Fibroblast of skin of right biceps (primary cell): ENCODE measurements at regions not wholly inside any gene's neighbourhood (a gene's known extent, or its start where the extent isn't known, plus 50 kb on each side); places are given as distances from the start of the nearest gene placed in this dataset.

Source experiments
- DNase-seq: peaks from one replicate; pipeline ENCODE4 v3.0.0-alpha.2; 2013

DNA sequence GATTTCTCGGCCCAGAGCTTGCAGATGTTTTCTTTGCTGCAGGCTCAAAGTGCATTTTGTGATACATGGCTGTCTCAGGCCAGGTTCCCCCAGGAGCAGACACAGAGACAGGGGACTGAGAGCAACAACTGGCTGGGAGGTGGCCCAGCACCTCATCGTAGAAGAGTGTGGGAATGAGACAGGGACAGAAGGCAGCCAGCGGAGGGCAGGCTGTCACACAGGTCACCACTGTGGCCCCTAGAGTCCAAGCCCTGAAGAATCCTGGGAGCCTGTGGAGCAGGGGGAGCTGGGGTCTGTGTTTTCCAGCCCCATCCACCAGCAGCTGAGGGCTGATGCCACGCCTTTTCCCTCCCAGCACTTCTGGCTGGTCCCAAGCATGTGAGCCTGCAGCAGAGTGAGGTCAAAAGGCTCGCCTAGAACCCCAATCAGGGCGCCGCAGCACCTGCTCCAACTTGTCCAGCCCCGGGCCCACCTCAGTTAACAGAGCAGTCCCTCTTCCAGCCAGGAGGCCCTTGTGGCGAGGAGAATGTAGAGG is 723.8 kb downstream of the UQCRFS1 start:
- no peak for DNase-seq

- no peak for DNase-seq
Measured at GRCh38 chr19:28487999-28488398, 725.0 kb downstream of the UQCRFS1 start.

DNA sequence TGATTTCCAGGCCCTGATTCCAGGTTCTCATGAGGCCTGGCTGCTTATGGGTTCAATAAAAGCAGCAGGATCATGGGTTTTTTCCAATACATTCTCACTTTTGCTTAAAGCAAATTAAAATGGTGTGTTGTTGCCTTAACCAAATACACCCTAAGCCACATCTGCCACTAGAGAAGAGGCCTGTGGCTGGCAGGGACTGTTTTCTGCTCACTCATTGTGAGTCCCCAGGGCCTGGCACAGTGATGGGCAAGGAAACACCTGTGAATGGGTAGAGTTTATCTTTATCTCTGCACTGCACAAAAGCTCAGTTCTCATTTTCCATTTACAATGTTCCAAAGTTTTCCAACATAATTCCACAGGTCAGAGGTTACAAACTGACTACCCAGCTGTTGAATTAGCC is 726.0 kb downstream of the UQCRFS1 start:
- DNase-seq = no peak

GRCh38 chr19:28486473-28486872 is 726.5 kb downstream of the UQCRFS1 start:
- DNase-seq = no peak

- DNase-seq = no peak
Measured at GRCh38 chr19:28485292-28485691, 727.7 kb downstream of the UQCRFS1 start.

DNA sequence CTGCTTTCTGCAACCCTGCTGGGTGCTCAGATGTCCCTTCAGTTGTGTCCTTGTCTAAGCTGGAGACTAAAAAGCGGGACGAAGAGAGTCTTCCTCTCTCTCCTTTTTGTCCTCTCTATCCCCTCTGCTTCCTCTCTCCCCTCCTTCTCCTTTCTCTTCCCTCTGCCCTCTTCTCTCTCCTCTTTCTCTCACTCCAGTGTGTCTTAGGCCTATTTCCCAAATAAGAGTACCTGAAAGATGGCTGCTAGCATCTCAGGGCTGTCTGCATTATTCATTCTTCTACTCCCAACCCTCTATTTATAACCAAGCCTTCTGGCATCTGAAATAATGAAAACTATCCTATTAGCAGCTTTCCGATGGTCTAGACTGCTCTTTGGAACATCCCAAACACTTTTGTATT is 729.8 kb downstream of the UQCRFS1 start:
- DNase-seq = no peak

- DNase-seq = no peak
Measured at GRCh38 chr19:28482221-28482620, 730.7 kb downstream of the UQCRFS1 start.

DNA sequence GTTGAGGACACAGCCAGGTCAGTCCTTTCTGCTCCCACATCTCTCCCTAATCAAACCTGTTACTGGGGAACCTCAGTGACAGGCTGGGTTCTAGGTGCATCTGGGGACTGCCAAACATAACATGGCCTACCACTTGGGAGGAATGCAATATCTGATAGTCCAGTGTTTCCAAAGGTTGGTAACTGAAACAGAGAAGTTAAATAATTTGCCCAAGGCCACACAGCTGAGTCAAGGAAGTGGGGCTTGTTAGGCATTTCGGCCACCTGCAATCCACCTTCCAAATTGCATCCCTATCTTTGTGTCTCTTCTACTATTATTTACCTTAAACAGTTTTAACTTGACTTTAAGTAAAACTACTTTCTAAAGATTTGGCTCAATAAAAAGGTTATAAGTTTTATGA is 731.3 kb downstream of the UQCRFS1 start:
- DNase-seq = no peak

DNA sequence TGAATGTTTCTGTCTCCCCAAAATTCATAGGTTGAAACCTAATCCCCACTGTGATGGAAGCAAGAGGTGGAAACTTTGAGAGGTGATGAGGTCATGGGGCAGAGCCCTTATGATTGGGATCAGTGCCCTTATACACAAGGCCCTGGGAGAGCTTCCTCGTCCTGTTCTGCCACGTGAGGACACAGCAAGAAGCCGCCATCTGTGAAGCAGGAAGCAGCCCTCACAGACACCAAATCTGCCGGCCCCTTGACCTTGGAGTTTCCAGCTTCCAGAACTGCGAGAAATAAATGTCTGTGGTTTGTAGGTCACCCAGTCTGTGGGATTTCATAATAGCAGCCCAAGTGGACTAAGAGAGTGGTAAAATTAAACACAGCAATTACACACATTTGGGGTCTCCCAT is 737.4 kb downstream of the UQCRFS1 start:
- no peak for DNase-seq

DNA sequence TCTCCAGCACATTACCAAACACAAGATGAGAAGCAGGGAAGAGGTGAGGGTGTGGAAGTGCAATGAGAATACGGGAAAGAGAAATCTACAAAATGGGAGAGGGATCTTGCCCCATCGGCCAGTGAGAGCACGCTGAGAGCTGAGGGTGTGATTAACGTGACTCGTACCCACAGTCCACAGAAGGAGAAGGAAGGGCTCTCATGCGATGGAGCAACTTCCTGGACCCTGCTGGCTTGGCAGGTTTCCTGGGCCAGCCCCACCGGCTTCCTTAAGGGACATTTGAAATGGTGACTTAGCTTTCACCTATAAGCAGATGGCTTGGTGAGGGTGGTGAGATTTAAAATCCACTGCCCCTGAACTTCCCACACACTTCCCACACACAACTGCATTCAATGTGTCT is 740.1 kb downstream of the UQCRFS1 start:
- peak; percentile 14 for DNase-seq

- DNase-seq = peak; percentile 30
Measured at GRCh38 chr19:28471731-28472510, 741.0 kb downstream of the UQCRFS1 start.

DNA sequence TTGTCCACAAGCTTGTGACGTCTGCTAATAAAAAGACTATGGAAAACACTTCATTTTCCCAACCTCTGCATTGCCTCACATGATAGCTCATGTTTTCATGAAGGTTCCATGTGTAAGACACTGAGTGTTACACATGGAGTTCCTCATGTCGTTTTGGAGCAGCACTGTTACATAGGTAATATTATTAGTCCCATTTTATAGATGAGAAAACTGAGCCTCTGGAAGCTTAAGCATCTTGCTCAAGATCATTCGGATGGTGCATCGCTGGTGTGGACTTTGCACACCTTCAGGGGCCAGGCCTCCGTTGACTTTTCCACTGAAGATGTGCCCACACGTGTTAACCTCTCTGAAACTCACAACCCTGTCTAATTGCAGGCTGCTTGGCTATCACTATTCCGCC is 743.4 kb downstream of the UQCRFS1 start:
- no peak for DNase-seq

DNA sequence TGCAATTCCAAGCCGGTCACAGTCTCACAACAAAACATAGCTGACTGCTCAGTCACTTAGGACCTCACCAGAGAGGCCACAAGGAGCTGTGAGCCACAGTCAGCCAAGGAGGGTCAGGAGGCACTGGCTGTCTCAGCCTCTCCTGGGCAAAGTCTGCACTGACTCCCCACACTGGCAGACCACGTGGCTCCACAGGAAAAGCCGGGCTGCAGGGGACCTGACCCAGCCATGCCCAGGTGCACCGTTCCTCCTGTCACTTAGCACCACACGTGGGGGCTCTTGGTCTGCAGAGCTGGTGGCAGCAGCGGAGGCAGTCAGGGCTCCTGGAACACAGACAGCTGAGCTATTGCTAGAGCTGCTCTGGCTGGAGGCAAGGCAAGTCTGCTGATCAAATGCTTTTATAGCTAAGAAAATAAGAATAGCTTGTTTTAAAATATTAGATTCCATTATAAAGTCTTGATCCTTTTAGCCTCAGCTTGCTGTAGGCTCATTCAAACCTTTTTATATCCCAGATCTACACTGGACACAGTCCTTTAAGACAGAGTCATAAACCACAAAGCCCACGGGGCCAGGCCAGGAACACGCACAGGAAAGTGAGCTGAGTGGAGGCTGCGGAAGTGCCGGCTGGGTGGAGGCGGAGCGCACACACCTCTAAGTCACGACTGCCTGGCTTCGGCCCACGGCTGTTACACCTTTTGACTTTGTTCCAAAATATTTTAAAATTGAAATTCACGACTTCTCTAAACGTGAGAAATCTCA is 744.1 kb downstream of the UQCRFS1 start:
- DNase-seq = peak; percentile 66

GRCh38 chr19:28466107-28467045 is 746.6 kb downstream of the UQCRFS1 start:
- peak; percentile 38 for DNase-seq

DNA sequence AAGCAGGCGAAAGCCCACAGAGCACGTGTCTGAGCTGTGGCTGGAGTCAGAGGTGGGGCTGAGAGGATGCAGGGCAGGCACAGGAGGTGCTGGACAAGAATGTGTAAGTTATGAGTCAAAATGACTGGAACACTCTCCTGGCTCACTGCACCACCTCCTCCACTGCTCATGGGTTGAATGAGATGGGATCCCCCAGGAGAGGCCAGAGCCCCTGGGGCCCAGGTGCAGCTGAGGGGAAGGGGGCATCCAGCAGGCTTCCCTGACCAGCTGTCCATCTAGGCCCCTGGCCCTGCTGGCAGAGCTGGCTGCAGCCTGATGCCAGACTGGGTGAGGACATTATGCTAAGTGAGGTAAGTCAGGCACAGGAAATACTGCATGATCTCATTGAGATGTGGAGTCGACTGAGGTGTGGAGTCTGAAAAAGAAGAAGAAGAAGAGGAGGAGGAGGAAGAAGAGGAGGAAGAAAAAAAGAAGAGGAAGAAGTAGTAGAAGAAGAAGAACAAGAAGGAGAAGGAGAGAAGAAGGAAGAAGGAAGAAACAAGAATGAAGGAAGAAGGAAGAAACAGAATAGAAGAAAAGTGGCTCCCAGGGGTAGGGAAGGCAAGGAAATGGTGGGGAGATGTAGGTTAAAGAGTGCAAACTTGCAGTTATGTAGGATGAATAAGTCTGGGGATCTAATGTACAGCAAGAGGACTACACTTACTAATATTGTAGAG is 747.4 kb downstream of the UQCRFS1 start:
- peak; percentile 37 for DNase-seq

DNA sequence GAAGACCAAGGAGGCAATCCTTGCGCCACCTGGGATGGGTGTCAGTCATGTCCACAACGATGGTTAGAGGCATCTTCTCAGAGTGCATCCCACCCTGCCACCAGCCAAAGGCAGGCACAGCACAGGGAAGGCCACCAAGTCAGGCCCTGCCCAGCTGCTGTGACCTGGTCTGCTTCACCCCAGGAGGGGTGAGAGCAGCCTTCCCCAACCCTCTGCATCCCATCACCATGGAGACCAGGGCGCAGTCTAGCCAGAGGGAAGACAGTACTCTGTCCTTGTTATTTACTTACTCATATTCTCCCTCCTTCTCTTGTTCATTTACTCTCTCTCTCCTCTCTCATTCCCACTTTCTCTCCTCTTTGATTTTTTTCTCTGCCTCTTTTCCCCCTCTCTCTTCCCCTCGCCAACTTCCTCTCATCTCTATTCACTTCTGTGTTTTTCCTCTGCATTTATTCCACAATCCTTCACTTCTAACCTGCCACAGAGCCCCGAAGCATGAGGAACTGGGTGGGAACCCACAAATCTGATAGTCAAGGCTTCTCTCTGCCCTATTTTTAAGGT is 749.4 kb downstream of the UQCRFS1 start:
- no peak for DNase-seq

GRCh38 chr19:28457620-28458019 is 755.3 kb downstream of the UQCRFS1 start:
- DNase-seq = no peak

DNA sequence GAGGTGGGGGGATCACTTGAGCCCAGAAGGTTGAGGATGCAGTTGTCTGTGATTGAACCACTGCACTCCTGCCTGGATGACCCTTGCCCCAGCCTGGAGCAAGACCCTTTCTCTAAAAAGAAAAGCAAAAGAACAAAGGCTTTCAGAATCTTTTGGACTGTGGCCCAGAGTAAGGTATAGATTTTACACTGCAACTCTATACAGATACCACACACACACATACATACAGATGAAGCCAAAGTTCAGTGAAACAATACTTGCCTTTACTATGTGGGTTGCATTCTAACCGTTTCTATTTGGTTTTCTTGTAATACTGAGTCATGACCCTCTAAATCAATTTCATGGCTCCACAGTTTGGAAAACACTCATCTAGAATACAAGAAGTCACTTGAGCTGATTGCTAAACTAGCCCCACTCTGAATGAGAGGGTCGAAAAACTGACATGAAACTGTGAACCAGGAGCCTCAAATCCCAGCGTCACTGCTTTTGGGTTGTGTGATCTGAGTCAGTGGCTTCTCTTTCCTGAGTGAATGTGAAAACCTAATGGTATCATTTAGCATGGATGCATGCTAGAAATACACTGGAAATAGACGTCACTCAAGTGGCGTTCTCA is 756.1 kb downstream of the UQCRFS1 start:
- no peak for DNase-seq

- no peak for DNase-seq
Measured at GRCh38 chr19:28456252-28456651, 756.7 kb downstream of the UQCRFS1 start.

DNA sequence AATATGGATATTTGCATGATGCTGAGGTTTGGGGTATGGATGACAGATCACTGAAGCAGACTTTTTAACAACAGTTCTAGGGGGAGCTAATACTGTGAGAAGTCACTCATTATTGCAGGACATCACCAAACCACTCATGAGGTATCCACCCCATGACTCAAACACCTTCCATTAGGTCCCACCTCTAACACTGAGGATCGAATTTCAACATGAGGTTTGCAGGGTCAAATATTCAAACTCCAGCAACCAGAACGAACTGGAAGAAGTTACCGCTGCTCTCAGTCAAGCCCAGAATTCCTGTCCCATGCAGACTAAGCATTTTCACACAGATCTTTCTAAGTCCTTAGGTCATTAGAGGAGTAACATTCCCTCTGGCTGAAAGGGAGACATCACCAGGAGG is 758.9 kb downstream of the UQCRFS1 start:
- DNase-seq = peak; percentile 14

DNA sequence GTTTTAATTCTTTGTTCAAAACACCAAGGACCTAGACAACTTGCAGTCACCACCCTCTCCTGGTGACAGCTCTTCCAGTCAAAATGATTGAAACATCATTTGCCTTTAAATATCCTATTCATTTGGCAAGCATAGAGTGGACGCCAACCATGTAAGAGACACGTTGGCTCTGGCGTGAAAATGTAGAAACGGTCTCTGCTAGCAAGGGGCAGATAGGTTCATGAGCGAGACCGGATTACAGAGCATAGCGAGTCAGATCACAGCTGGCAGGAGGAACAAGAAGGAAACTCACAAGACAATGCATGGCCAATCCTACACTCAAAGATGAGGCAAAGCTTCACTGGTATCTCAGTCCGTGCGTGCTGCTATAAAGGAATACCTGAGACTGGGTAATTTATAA is 759.5 kb downstream of the UQCRFS1 start:
- DNase-seq = no peak

- no peak for DNase-seq
Measured at GRCh38 chr19:28449803-28450202, 763.1 kb downstream of the UQCRFS1 start.
